Neural progenitor cell (in vitro differentiated cells): ENCODE measurements at regions not wholly inside any gene's neighbourhood (a gene's known extent, or its start where the extent isn't known, plus 50 kb on each side); places are given as distances from the start of the nearest gene placed in this dataset.

Source experiments
- EZH2phosphoT487 ChIP-seq: fragments of 200-600 bp; sonication (generic); IDR thresholded peaks from 2 replicates; pipeline ENCODE4 v1.6.1; 2017; ENCODE audit warnings: antibody characterized with exemption
- TF ChIP-seq, protein P1 (sequence below): fragments of 200-600 bp; sonication (generic); IDR thresholded peaks from 2 replicates; pipeline ENCODE4 v1.5.1; 2017; ENCODE audit warnings: antibody characterized with exemption, mild to moderate bottlenecking

DNA sequence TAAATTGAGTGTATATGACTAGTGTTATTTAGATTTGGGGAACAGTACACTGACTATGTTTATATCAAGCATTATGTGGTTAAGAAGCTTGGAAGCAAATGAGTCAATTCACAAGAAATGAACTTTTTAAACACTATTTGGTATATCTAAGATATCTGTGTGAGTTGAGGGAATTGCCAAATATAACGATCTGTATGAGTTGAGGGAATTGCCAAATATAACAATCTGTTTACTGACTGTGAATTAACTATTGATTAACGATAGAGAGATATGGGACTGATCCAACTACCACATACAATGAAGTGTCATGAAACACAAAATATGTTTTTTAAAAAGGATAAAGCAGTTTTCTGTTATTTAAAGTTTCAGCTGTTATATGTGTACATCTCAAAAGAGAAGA is 301.4 kb downstream of the TENT4A start:
- TF ChIP-seq, protein P1, sequence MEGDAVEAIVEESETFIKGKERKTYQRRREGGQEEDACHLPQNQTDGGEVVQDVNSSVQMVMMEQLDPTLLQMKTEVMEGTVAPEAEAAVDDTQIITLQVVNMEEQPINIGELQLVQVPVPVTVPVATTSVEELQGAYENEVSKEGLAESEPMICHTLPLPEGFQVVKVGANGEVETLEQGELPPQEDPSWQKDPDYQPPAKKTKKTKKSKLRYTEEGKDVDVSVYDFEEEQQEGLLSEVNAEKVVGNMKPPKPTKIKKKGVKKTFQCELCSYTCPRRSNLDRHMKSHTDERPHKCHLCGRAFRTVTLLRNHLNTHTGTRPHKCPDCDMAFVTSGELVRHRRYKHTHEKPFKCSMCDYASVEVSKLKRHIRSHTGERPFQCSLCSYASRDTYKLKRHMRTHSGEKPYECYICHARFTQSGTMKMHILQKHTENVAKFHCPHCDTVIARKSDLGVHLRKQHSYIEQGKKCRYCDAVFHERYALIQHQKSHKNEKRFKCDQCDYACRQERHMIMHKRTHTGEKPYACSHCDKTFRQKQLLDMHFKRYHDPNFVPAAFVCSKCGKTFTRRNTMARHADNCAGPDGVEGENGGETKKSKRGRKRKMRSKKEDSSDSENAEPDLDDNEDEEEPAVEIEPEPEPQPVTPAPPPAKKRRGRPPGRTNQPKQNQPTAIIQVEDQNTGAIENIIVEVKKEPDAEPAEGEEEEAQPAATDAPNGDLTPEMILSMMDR = no peak
- no peak for TF ChIP-seq EZH2phosphoT487
